ENCODE measurements at regions not wholly inside any gene's neighbourhood (a gene's known extent, or its start where the extent isn't known, plus 50 kb on each side); places are given as distances from the start of the nearest gene placed in this dataset.

GRCh38 chr2:48120759-48121242, 193.7 kb upstream of the FOXN2 start (continued):
- TF ChIP-seq SAP130 (CRISPR knock-in tag; IDR thresholded peaks at IDR 0.05; ENCODE audit: low read depth), result 0 out of 2 replicates have a peak, but pooled peaks have one; percentile 13
- TF ChIP-seq MAZ (IDR thresholded peaks at IDR 0.05; ENCODE audit: borderline replicate concordance, low read depth, low read length), result no peak
- no peak for TF ChIP-seq MAZ (CRISPR knock-in tag; IDR thresholded peaks at IDR 0.05; ENCODE audit: low read depth)
- no peak for TF ChIP-seq ZNF580 (CRISPR knock-in tag; IDR thresholded peaks at IDR 0.05; ENCODE audit: borderline replicate concordance, low read depth)
- no peak for TF ChIP-seq MIER2 (CRISPR knock-in tag; IDR thresholded peaks at IDR 0.05)
- TF ChIP-seq ZNF644 (CRISPR knock-in tag; IDR thresholded peaks at IDR 0.05; ENCODE audit: low read depth), result peak; percentile 65; the same call in 1 of the 2 replicates
- no peak for TF ChIP-seq ZNF75D (CRISPR knock-in tag; IDR thresholded peaks at IDR 0.05; ENCODE audit: borderline replicate concordance)
- TF ChIP-seq NFRKB (IDR thresholded peaks at IDR 0.05), result no peak
- TF ChIP-seq ZNF704 (CRISPR knock-in tag; IDR thresholded peaks at IDR 0.05; ENCODE audit: borderline replicate concordance), result no peak
- no peak for TF ChIP-seq NCOA5 (CRISPR knock-in tag; IDR thresholded peaks at IDR 0.05)
- peak; percentile 85 for TF ChIP-seq CEBPB (IDR thresholded peaks at IDR 0.05; ENCODE audit: borderline replicate concordance, low read depth, low read length)
- peak; percentile 78 for TF ChIP-seq MAFF (IDR thresholded peaks at IDR 0.05; ENCODE audit: low read depth, low read length)
- TF ChIP-seq ATF4 (CRISPR knock-in tag; IDR thresholded peaks at IDR 0.05), result peak; percentile 28 to 61; a peak in 3 of 4 replicates
- no peak for TF ChIP-seq POGK (CRISPR knock-in tag; conservative IDR thresholded peaks at IDR 0.05)
- peak; percentile 64; the same call in 1 of the 2 replicates for TF ChIP-seq NFE2L2 (IDR thresholded peaks at IDR 0.05; ENCODE audit: low read length)
- TF ChIP-seq KLF16 (CRISPR knock-in tag; IDR thresholded peaks at IDR 0.05), result no peak
- no peak for TF ChIP-seq MXD4 (CRISPR knock-in tag; IDR thresholded peaks at IDR 0.05)
- no peak for TF ChIP-seq MXD1 (CRISPR knock-in tag; IDR thresholded peaks at IDR 0.05)
- TF ChIP-seq ZNF784 (CRISPR knock-in tag; IDR thresholded peaks at IDR 0.05; ENCODE audit: borderline replicate concordance), result no peak
- TF ChIP-seq ZNF530 (CRISPR knock-in tag; IDR thresholded peaks at IDR 0.05; ENCODE audit: low read depth), result no peak
- no peak for TF ChIP-seq ZSCAN22 (CRISPR knock-in tag; IDR thresholded peaks at IDR 0.05)
- TF ChIP-seq CEBPG (CRISPR knock-in tag; IDR thresholded peaks at IDR 0.05), result peak; percentile 57; the same call in 1 of the 2 replicates
- no peak for TF ChIP-seq ZNF20 (CRISPR knock-in tag; IDR thresholded peaks at IDR 0.05)
